IMR-90 (cell line): ENCODE measurements at regions not wholly inside any gene's neighbourhood (a gene's known extent, or its start where the extent isn't known, plus 50 kb on each side); places are given as distances from the start of the nearest gene placed in this dataset.

Source experiments
- ATAC-seq: fragments of 200-7000 bp; cut with Tn5 transposase; 2 replicates; pipeline ENCODE4 v1.9.1; 2020; ENCODE audit warnings: low read depth, mild to moderate bottlenecking, moderate library complexity
- BruUV-seq: library from RNA; stranded (reverse); fragments of 400-500 nt; replicated peaks from 2 replicates; lab custom pipeline; 2021; lab: Mats Ljungman, UMichigan
- CTCF ChIA-PET: fragments of 300-600 bp; formaldehyde crosslinking; extraction: SDS; loops from one replicate; lab custom pipeline; 2021; ENCODE audit warnings: antibody characterized with exemption; lab: Yijun Ruan, JAX
- POLR2A ChIA-PET: fragments of 300-600 bp; sonication (Branson Sonifier 250); formaldehyde crosslinking; loops from one replicate; lab custom pipeline; 2022; ENCODE audit warnings: antibody characterized with exemption; ENCODE audit not compliant: unreplicated experiment; lab: Charles Lee
- DNase-seq: peaks from one replicate; pipeline ENCODE4 v3.0.0; 2013
- H2AFZ ChIP-seq: replicated peaks from 2 replicates; pipeline ENCODE3; 2013; ENCODE audit warnings: low read length, mild to moderate bottlenecking; ENCODE audit not compliant: poor library complexity
- H2AK5ac ChIP-seq: 2 replicates; pipeline ENCODE4 v1.6.1; 2013; ENCODE audit warnings: low read depth, low read length, inconsistent platforms
- H2AK9ac ChIP-seq: replicated peaks from 2 replicates; pipeline ENCODE3; 2013; ENCODE audit warnings: mild to moderate bottlenecking, low read depth, low read length, moderate library complexity; ENCODE audit not compliant: poor library complexity
- H2BK120ac ChIP-seq: 2 replicates; pipeline ENCODE4 v1.6.1; 2013; ENCODE audit warnings: low read depth, low read length, inconsistent platforms
- H2BK15ac ChIP-seq: 3 replicates; pipeline ENCODE4 v1.6.1; 2013; ENCODE audit warnings: low read depth, low read length, inconsistent platforms
- H2BK20ac ChIP-seq: 2 replicates; pipeline ENCODE4 v1.6.1; 2013; ENCODE audit warnings: low read depth, mild to moderate bottlenecking, inconsistent platforms, low read length, moderate library complexity
- H2BK5ac ChIP-seq: 2 replicates; pipeline ENCODE4 v1.6.1; 2013; ENCODE audit warnings: mild to moderate bottlenecking, low read depth, low read length, inconsistent platforms; ENCODE audit not compliant: poor library complexity, severe bottlenecking
- H3K14ac ChIP-seq: replicated peaks from 2 replicates; pipeline ENCODE4 v1.6.1; 2013; ENCODE audit warnings: low read depth, low read length, inconsistent platforms
- H3K18ac ChIP-seq: 2 replicates; pipeline ENCODE4 v1.6.1; 2013; ENCODE audit warnings: low read depth, low read length, control low read depth
- H3K23ac ChIP-seq: 2 replicates; pipeline ENCODE4 v1.6.1; 2013; ENCODE audit warnings: low read depth, low read length, inconsistent platforms
- H3K27ac ChIP-seq: 2 replicates; pipeline ENCODE4 v1.5.1; 2013; ENCODE audit warnings: mild to moderate bottlenecking, control low read depth, low read length; ENCODE audit not compliant: insufficient read depth
- H3K27me3 ChIP-seq: 2 replicates; pipeline ENCODE4 v1.6.1; 2013; ENCODE audit warnings: low read length; ENCODE audit not compliant: control insufficient read depth, insufficient read depth
- H3K36me3 ChIP-seq: 2 replicates; pipeline ENCODE4 v1.6.1; 2013; ENCODE audit warnings: low read length, mixed read lengths; ENCODE audit not compliant: control insufficient read depth, insufficient read depth
- H3K4ac ChIP-seq: 2 replicates; pipeline ENCODE4 v1.6.1; 2013; ENCODE audit warnings: low read depth, low read length, inconsistent platforms
- H3K4me1 ChIP-seq: 2 replicates; pipeline ENCODE4 v1.6.1; 2013; ENCODE audit warnings: low read length, mixed read lengths; ENCODE audit not compliant: control insufficient read depth, insufficient read depth
- H3K4me2 ChIP-seq: 2 replicates; pipeline ENCODE4 v1.6.1; 2013; ENCODE audit warnings: low read depth, mild to moderate bottlenecking, control low read depth, low read length, moderate library complexity
- H3K4me3 ChIP-seq: 2 replicates; pipeline ENCODE4 v1.5.1; 2013; ENCODE audit warnings: low read depth, mild to moderate bottlenecking, control low read depth, low read length, moderate library complexity; ENCODE audit not compliant: insufficient read depth
- H3K56ac ChIP-seq: 2 replicates; pipeline ENCODE4 v1.6.1; 2013; ENCODE audit warnings: low read length, inconsistent platforms; ENCODE audit not compliant: insufficient read depth; ENCODE audit errors: extremely low read depth
- H3K79me1 ChIP-seq, 2 experiments: 2 replicates each; pipeline ENCODE4 v1.6.1; 2013; ENCODE audit warnings: low read length in 2 of 2, inconsistent platforms in 1 of 2, low read depth in 1 of 2
- H3K9ac ChIP-seq: 2 replicates; pipeline ENCODE4 v1.6.1; 2013; ENCODE audit warnings: low read depth, low read length, control low read depth
- H3K9me1 ChIP-seq: 2 replicates; pipeline ENCODE4 v1.6.1; 2013; ENCODE audit warnings: low read length, inconsistent platforms; ENCODE audit not compliant: insufficient read depth
- H3K9me3 ChIP-seq: 2 replicates; pipeline ENCODE4 v1.6.1; 2013; ENCODE audit warnings: low read length; ENCODE audit not compliant: control insufficient read depth, insufficient read depth
- H4K20me1 ChIP-seq: 2 replicates; pipeline ENCODE4 v1.6.1; 2013; ENCODE audit warnings: low read length, inconsistent platforms; ENCODE audit not compliant: insufficient read depth
- H4K5ac ChIP-seq: 2 replicates; pipeline ENCODE4 v1.6.1; 2013; ENCODE audit warnings: mild to moderate bottlenecking, low read depth, low read length, control low read depth
- H4K8ac ChIP-seq, 2 experiments: 2 replicates each; pipeline ENCODE4 v1.6.1; 2013; ENCODE audit warnings: low read depth in 2 of 2, low read length in 2 of 2, control low read depth in 1 of 2, inconsistent platforms in 1 of 2
- H4K91ac ChIP-seq: 2 replicates; pipeline ENCODE4 v1.6.1; 2013; ENCODE audit warnings: low read depth, low read length, inconsistent platforms; ENCODE audit not compliant: insufficient read depth
- BHLHE40 ChIP-seq: fragments of 150-350 bp; IDR thresholded peaks from 2 replicates; pipeline ENCODE4 v1.6.1; 2016; ENCODE audit warnings: mild to moderate bottlenecking, low read depth, low read length
- CEBPB ChIP-seq: IDR thresholded peaks from 2 replicates; pipeline ENCODE4 v1.6.1; 2012; ENCODE audit warnings: low read depth, low read length, improper control_type of control experiment
- CHD1 ChIP-seq: IDR thresholded peaks from 2 replicates; pipeline ENCODE4 v1.6.1; 2012; ENCODE audit warnings: low read depth, low read length, improper control_type of control experiment
- ELK1 ChIP-seq: fragments of 150-350 bp; IDR thresholded peaks from 2 replicates; pipeline ENCODE4 v1.6.1; 2016; ENCODE audit warnings: low read depth, mild to moderate bottlenecking, low read length, moderate library complexity, borderline replicate concordance
- MAFK ChIP-seq: IDR thresholded peaks from 2 replicates; pipeline ENCODE4 v1.6.1; 2012; ENCODE audit warnings: low read depth, low read length, improper control_type of control experiment
- RAD21 ChIP-seq: IDR thresholded peaks from 2 replicates; pipeline ENCODE4 v1.6.1; 2012; ENCODE audit warnings: low read length, improper control_type of control experiment
- RCOR1 ChIP-seq: IDR thresholded peaks from 2 replicates; pipeline ENCODE4 v1.6.1; 2012; ENCODE audit warnings: mild to moderate bottlenecking, low read length, improper control_type of control experiment; ENCODE audit not compliant: insufficient replicate concordance
- RFX5 ChIP-seq: IDR thresholded peaks from 2 replicates; pipeline ENCODE4 v1.8.0; 2012; ENCODE audit warnings: low read depth, mild to moderate bottlenecking, low read length, moderate library complexity
- SMC3 ChIP-seq: fragments of 150-350 bp; IDR thresholded peaks from 2 replicates; pipeline ENCODE4 v1.6.1; 2016; ENCODE audit warnings: low read depth, mild to moderate bottlenecking, antibody characterized with exemption, low read length, moderate library complexity
- WGBS, 2 experiments: methylation state at CpG; one replicate each; pipeline versions ENCODE4 v1.1.5 to v1.1.7; 2013; ENCODE audit warnings: missing lambda C conversion rate in 2 of 2; ENCODE audit not compliant: insufficient read length in 1 of 2; ENCODE audit errors: extremely low coverage in 2 of 2; 5-methylcytosine and 5-hydroxymethylcytosine counted together
- dilution Hi-C: fragments of 300-500 bp; cut with HindIII; formaldehyde crosslinking; loops from one replicate; pipeline ENCODE4 v1.14.3; 2018; ENCODE audit warnings: low sequenced_read_pairs; ENCODE audit not compliant: unreplicated experiment
- in situ Hi-C: fragments of 300-500 bp; cut with MboI; formaldehyde crosslinking; loops from 3 replicates; pipeline ENCODE4 v1.14.3; 2019; ENCODE audit warnings: low sequenced_read_pairs, inconsistent platforms, mixed read lengths
- intact Hi-C: fragments of 100-400 bp; cut with micrococcal nuclease; formaldehyde crosslinking; loops from 2 replicates; pipeline ENCODE4 v1.10.0; 2022
- TF ChIP-seq, protein P1 (sequence below): conservative IDR thresholded peaks from 2 replicates; pipeline ENCODE4 v1.5.1; 2012; ENCODE audit warnings: mild to moderate bottlenecking, low read depth, low read length, improper control_type of control experiment

DNA sequence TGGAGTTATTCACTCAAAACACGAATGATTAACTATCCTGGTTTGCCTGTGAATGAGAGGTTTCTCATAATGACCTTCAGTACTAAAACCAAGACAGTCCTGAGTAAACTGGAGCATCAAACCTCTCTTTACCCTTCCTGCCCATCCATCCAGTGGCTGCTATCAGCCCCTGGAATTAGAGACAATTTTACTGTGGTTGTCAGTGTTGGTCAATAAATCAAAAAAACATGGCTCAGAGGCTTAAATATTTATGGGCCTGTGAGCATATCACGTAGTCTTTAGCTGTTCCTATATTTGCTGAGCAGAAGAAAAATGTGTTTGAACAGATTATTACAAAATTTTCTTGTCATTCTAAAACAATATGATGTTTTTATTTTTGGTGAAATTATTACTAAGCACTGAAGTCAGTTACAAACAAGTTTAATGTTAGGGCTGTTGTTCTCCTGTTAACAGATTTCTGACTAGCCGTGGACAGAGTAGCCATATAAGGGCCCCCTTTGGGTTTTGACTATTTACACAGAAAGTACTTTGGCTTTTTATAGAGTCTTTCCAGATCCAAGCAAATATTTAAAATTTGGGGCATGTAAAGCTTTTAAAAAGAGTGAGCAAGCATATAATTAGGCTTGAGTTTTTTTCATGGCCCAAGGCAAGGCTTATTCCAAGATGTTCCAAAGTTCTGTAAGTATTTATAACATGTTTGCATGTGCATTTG is 580.9 kb downstream of the DIPK2A start:
- H3K36me3 ChIP-seq = no peaks in the 10 kb centered on the region
- no TSS peak for BruUV-seq
- no peaks in the 10 kb centered on the region for H4K20me1 ChIP-seq
- no peak overlapping the region for H3K4me3 ChIP-seq
- H3K18ac ChIP-seq = no peak overlapping the region
- no peaks in the 10 kb centered on the region for H3K4me1 ChIP-seq
- dilution Hi-C loops (no loop called here), intact Hi-C loops (no loop called here), in situ Hi-C loops (no loop called here)
- no peak for ATAC-seq
- no peak overlapping the region for H4K5ac ChIP-seq
- H4K8ac ChIP-seq = no peak overlapping the region
- no peak overlapping the region for H3K4me2 ChIP-seq
- no peaks in the 10 kb centered on the region for H3K79me1 ChIP-seq
- H3K9me3 ChIP-seq = no peaks in the 10 kb centered on the region
- no peak overlapping the region for H3K9ac ChIP-seq
- no peak overlapping the region for H2AK5ac ChIP-seq
- no peak overlapping the region for H3K14ac ChIP-seq
- no peak overlapping the region for H4K91ac ChIP-seq
- no peak overlapping the region for H3K23ac ChIP-seq
- H3K4ac ChIP-seq = no peak overlapping the region
- TF ChIP-seq ELK1 (no peak), CHD1 (no peak), BHLHE40 (no peak), RAD21 (no peak), MAFK (no peak), RCOR1 (no peak), SMC3 (no peak), CEBPB (no peak), RFX5 (no peak)
- TF ChIP-seq, protein P1, sequence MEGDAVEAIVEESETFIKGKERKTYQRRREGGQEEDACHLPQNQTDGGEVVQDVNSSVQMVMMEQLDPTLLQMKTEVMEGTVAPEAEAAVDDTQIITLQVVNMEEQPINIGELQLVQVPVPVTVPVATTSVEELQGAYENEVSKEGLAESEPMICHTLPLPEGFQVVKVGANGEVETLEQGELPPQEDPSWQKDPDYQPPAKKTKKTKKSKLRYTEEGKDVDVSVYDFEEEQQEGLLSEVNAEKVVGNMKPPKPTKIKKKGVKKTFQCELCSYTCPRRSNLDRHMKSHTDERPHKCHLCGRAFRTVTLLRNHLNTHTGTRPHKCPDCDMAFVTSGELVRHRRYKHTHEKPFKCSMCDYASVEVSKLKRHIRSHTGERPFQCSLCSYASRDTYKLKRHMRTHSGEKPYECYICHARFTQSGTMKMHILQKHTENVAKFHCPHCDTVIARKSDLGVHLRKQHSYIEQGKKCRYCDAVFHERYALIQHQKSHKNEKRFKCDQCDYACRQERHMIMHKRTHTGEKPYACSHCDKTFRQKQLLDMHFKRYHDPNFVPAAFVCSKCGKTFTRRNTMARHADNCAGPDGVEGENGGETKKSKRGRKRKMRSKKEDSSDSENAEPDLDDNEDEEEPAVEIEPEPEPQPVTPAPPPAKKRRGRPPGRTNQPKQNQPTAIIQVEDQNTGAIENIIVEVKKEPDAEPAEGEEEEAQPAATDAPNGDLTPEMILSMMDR = no peak
- H2BK5ac ChIP-seq = no peak overlapping the region
- H2BK120ac ChIP-seq = no peak overlapping the region
- CTCF ChIA-PET = interaction anchor here (0.7 kb wide), 1 partner anchor 32 kb away, joined by 3 read pairs; no protein-coding TSS in a partner anchor
- no peak overlapping the region for H2AK9ac ChIP-seq
- POLR2A ChIA-PET = no interaction called here
- H3K9me1 ChIP-seq = no peaks in the 10 kb centered on the region
- no CpG with 5 or more reads among the region's 3 CpGs for WGBS, 2 experiments
- no peak overlapping the region for H2AFZ ChIP-seq
- H3K27me3 ChIP-seq = no peaks in the 10 kb centered on the region
- no peak overlapping the region for H3K56ac ChIP-seq
- no peak overlapping the region for H2BK15ac ChIP-seq
- no peak for DNase-seq
- H3K27ac ChIP-seq = no peak overlapping the region
- H2BK20ac ChIP-seq = no peak overlapping the region
